ENCODE measurements at regions not wholly inside any gene's neighbourhood (a gene's known extent, or its start where the extent isn't known, plus 50 kb on each side); places are given as distances from the start of the nearest gene placed in this dataset.

- ChIA-PET CTCF (no interaction called here), POLR2A (no interaction called here), RAD21 (ENCODE audit: low non-redundant PET in 1 of 2, low total read pairs in 2 of 2, uncharacterized antibody in 2 of 2, unreplicated experiment in 2 of 2) (no interaction called here)
- Histone ChIP-seq H3K27ac (ENCODE audit: low read depth, low read length) (no peak overlapping the region), H3K79me2 (ENCODE audit: insufficient read depth, low read length) (no peaks in the 10 kb centered on the region), H3K9me2 (ENCODE audit: insufficient read depth) (no peaks in the 10 kb centered on the region), H3K4me1 (ENCODE audit: control insufficient read depth in 1 of 2, insufficient read depth in 2 of 2, low read length in 2 of 2) (no peaks in the 10 kb centered on the region), H4K20me1 (ENCODE audit: insufficient read depth) (no peaks in the 10 kb centered on the region), H3K4me2 (ENCODE audit: low read length) (no peak overlapping the region), H3K27me3 (ENCODE audit: insufficient read depth, low read length) (no peaks in the 10 kb centered on the region), H2AFZ (ENCODE audit: low read depth, low read length, poor library complexity, severe bottlenecking) (no peak overlapping the region), H3K9me3 (ENCODE audit: control insufficient read depth in 1 of 2, insufficient read depth in 1 of 2, low read depth in 1 of 2, low read length in 2 of 2) (no peaks in the 10 kb centered on the region), H3K36me3 (ENCODE audit: control insufficient read depth in 1 of 2, insufficient read depth in 2 of 2, low read length in 2 of 2) (no peaks in the 10 kb centered on the region), H3K9ac (ENCODE audit: low read length) (no peak overlapping the region), H3K4me3 (replicated peaks in 1 of 2; ENCODE audit: low read depth in 1 of 2, low read length in 2 of 2) (no peak overlapping the region)
- ATAC-seq (no peak), DNase-seq (ENCODE audit: low read depth, low spot score) (no peak)
- no peak for TF ChIP-seq SIN3A (IDR thresholded peaks at IDR 0.05; ENCODE audit: low read depth)
- no peak for TF ChIP-seq FOSL1 (IDR thresholded peaks at IDR 0.05; ENCODE audit: low read depth)
- no peak for TF ChIP-seq POLR2A (IDR thresholded peaks at IDR 0.05; ENCODE audit: borderline replicate concordance, extremely low read depth, insufficient read depth, insufficient read length)
- TF ChIP-seq ZFX (IDR thresholded peaks at IDR 0.05): no peak
- TF ChIP-seq CBX3 (IDR thresholded peaks at IDR 0.05; ENCODE audit: low read depth): no peak
- TF ChIP-seq ATF3 (IDR thresholded peaks at IDR 0.05): no peak
- TF ChIP-seq ZBTB33 (IDR thresholded peaks at IDR 0.05; ENCODE audit: extremely low read depth, insufficient replicate concordance, low read length): no peak
- TF ChIP-seq REST (IDR thresholded peaks at IDR 0.05; ENCODE audit: low read depth): no peak
- no peak for TF ChIP-seq EGR1 (IDR thresholded peaks at IDR 0.05; ENCODE audit: low read depth)
- intact Hi-C loops (cut with micrococcal nuclease): no loop called here
- no TSS peak for BruUV-seq (replicated peaks)
Measured at GRCh38 chr6:14200047-14200446, 82.5 kb downstream of the CD83 start.

Measured in HCT116 (cell line).